Ovary (tissue), 7 donors: ENCODE measurements at regions not wholly inside any gene's neighbourhood (a gene's known extent, or its start where the extent isn't known, plus 50 kb on each side); places are given as distances from the start of the nearest gene placed in this dataset.

Source experiments
- DNase-seq, 5 donors: peaks; one replicate each; pipeline ENCODE4 v3.0.0-alpha.2; 2019 to 2020
- H3K27ac ChIP-seq, 2 donors: fragments of 200-600 bp; one replicate each; pipeline versions ENCODE4 v1.5.1 to v1.8.0; 2019 to 2022
- H3K27me3 ChIP-seq: fragments of 200-600 bp; one replicate; pipeline ENCODE4 v1.8.0; 2022
- H3K36me3 ChIP-seq: fragments of 200-600 bp; sonication (generic); one replicate; pipeline ENCODE4 v1.5.1; 2019
- H3K4me1 ChIP-seq: one replicate; pipeline ENCODE4 v1.8.1; 2013; ENCODE audit warnings: mild to moderate bottlenecking, moderate library complexity; ENCODE audit not compliant: insufficient read depth
- H3K4me3 ChIP-seq: fragments of 200-600 bp; sonication (generic); one replicate; pipeline ENCODE4 v1.5.1; 2017
- H3K9me3 ChIP-seq, 2 donors: fragments of 200-600 bp in 1 of 2; sonication (generic) in 1 of 2; one replicate each; pipeline versions ENCODE4 v1.5.1 to v1.8.1; 2013 to 2019; ENCODE audit warnings: mild to moderate bottlenecking in 1 of 2, moderate library complexity in 1 of 2
- CTCF ChIP-seq, 3 donors: fragments of 450-650 bp in 2 of 3; fragments of 200-600 bp in 1 of 3; IDR thresholded peaks; one replicate each; pipeline versions ENCODE4 v1.5.1 to v1.8.0; 2016 to 2022; ENCODE audit warnings: antibody characterized with exemption in 3 of 3, mild to moderate bottlenecking in 1 of 3
- EP300 ChIP-seq: sonication (generic); formaldehyde crosslinking; IDR thresholded peaks from one replicate; pipeline ENCODE4 v1.6.1; 2017; ENCODE audit warnings: antibody characterized with exemption
- POLR2A ChIP-seq: fragments of 450-650 bp; IDR thresholded peaks from one replicate; pipeline ENCODE4 v1.6.1; 2017; ENCODE audit warnings: antibody characterized with exemption, mild to moderate bottlenecking, moderate library complexity
- WGBS, 3 donors: extraction: QIAGEN DNeasy Blood & Tissue Kit in 1 of 3; methylation state at CpG; one replicate each; pipeline versions ENCODE4 v1.1.5 to v1.1.7; 2013 to 2017; 5-methylcytosine and 5-hydroxymethylcytosine counted together
- intact Hi-C, 4 donors: fragments of 100-400 bp; cut with DNase I; formaldehyde crosslinking; loops; one replicate each; pipeline versions ENCODE4 v1.11.0 to v1.15.1; 2022 to 2023
- donor health status: DM: no; HTN: no; CAD: no; lungs with moderate emphysema.
- donor health status: DM: no; HTN: no; CAD: no.
- donor health status: Bipolar disorder and iron deficiency.
- donor health status: DM: no; HTN: no; CAD: no.
- donor health status: DM: yes; HTN: yes; CAD: no.

GRCh38 chr13:105139380-105140285 is 1395.8 kb downstream of the EFNB2 start:
- DNase-seq = no peak
- no peak for TF ChIP-seq POLR2A
- TF ChIP-seq CTCF (IDR thresholded peaks at IDR 0.05) = no peak
- no peak for TF ChIP-seq EP300
- H3K27me3 ChIP-seq = no peaks in the 10 kb centered on the region
- no peaks in the 10 kb centered on the region for H3K4me1 ChIP-seq
- no peaks in the 10 kb centered on the region for H3K36me3 ChIP-seq
- no peaks in the 10 kb centered on the region for H3K9me3 ChIP-seq
- no peak overlapping the region for H3K27ac ChIP-seq
- H3K4me3 ChIP-seq = no peak overlapping the region
- intact Hi-C loops = no loop called here
- 77 to 84% (median 78%) methylated on average over 20 of the region's 20 CpGs for WGBS, 3 donors

- DNase-seq = no peak
- Histone ChIP-seq H3K27ac (no peak overlapping the region), H3K9me3 (no peaks in the 10 kb centered on the region), H3K36me3 (no peaks in the 10 kb centered on the region), H3K4me1 (no peaks in the 10 kb centered on the region), H3K27me3 (no peaks in the 10 kb centered on the region), H3K4me3 (no peak overlapping the region)
- intact Hi-C loops = no loop called here
- TF ChIP-seq EP300 (no peak), CTCF (IDR thresholded peaks at IDR 0.05) (no peak), POLR2A (no peak)
- WGBS, 3 donors = 76 to 90% (median 78%) methylated on average over 3 of the region's 3 CpGs
Measured at GRCh38 chr13:105139048-105139379, 1396.4 kb downstream of the EFNB2 start.

GRCh38 chr13:105135852-105136615 is 1399.4 kb downstream of the EFNB2 start:
- Histone ChIP-seq H3K4me3 (no peak overlapping the region), H3K4me1 (no peaks in the 10 kb centered on the region), H3K27me3 (no peaks in the 10 kb centered on the region), H3K36me3 (no peaks in the 10 kb centered on the region), H3K27ac (no peak overlapping the region), H3K9me3 (no peaks in the 10 kb centered on the region)
- TF ChIP-seq POLR2A (no peak), CTCF (IDR thresholded peaks at IDR 0.05) (no peak), EP300 (no peak)
- intact Hi-C loops = no loop called here
- DNase-seq = no peak
- WGBS, 3 donors = 42 to 58% (median 44%) methylated on average over 3 of the region's 3 CpGs

- Histone ChIP-seq H3K4me1 (no peaks in the 10 kb centered on the region), H3K27me3 (no peaks in the 10 kb centered on the region), H3K4me3 (no peak overlapping the region), H3K9me3 (no peaks in the 10 kb centered on the region), H3K27ac (no peak overlapping the region), H3K36me3 (no peaks in the 10 kb centered on the region)
- DNase-seq = no peak
- WGBS, 3 donors = 85 to 87% (median 85%) methylated on average over 2 of the region's 2 CpGs
- TF ChIP-seq POLR2A = no peak
- TF ChIP-seq EP300 = no peak
- no peak for TF ChIP-seq CTCF (IDR thresholded peaks at IDR 0.05)
- intact Hi-C loops = no loop called here
Measured at GRCh38 chr13:105127732-105128131, 1407.7 kb downstream of the EFNB2 start.
